NCI-H2081 treated with DMSO at 0.1 percent for 48 hours (cell line): ENCODE measurements at regions not wholly inside any gene's neighbourhood (a gene's known extent, or its start where the extent isn't known, plus 50 kb on each side); places are given as distances from the start of the nearest gene placed in this dataset.

Experiments used
- DNase-seq: peaks from one replicate; lab custom pipeline; 2025; lab: John Stamatoyannopoulos, UW

DNA sequence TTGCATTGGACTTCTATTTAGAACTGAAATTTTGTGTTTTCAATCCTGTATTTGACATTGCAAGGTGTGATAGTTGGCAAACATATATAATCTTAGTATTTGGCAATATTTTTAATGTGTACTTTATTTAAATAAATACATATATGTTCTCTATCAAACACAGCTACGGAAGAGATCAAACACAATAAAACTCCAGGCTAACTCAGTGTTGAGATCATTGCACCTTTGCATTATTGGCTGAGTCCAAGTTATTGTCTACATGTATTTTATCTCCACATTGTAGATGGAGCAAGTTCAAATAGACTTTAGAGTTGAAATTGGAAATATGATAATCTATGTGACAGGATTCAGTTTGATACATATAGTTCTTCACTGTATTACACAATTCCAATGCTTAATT is 176.7 kb downstream of the ST6GAL2 start:
- DNase-seq: no peak

DNA sequence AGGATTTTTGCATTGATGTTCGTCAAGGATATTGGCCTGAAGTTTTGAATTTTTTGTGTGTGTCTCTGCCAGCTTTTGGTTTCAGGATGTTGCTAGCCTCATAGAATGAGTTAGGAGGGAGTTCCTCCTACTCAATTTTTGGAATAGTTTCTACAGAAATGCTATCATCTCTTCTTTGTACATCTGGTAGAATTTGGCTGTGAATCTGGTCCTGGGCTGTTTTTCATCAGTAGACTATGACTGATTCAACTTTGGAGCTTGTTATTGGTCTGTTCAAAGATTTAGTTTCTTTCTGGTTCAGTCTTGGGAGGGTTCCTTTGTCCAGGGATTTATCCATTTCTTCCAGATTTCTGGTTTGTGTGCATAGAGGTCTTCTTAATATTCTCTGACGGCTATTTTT is 166.7 kb downstream of the ST6GAL2 start:
- DNase-seq: no peak

DNA sequence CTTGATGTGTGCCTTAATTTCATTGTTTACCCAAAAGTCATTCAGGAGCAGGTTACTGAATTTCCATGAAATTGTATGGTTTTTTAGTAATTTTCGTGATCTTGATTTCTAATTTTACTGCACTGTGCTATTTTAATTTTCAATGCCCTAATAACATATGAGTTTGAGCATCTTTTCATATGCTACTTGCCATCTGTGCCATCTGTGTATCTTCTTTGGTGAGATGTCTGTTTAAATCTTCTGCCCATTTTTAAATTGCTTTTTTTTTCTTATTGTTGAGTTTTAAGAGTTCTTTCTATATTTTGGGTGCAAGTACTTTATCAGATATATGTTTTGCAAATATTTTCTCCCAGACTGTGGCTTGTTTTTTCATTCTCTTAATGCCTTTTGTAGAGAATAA is 165.9 kb downstream of the ST6GAL2 start:
- DNase-seq: no peak

DNA sequence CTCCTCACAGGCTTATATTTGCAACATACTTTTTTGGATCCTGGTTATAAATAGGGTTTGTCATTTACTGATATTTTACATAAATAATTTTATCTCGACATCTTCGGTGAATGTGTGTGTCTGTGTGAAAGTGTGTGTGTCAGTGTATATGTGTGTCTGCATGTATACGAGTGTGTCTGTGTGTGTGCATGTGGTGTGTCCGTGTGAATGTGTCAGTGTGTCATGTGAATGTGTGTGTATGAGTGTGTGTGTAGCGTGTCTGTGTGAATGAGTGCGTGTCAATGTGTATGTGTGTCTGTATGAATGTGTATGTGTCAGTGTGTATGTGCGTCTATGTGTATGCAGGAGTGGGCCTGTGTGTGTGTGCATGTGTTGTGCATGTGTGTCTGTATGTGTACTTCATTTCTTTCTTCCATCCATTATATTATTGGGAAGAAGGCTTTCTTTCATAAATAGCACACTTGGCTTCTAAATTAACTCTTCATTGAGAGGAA is 161.6 kb downstream of the ST6GAL2 start:
- no peak for DNase-seq

DNA sequence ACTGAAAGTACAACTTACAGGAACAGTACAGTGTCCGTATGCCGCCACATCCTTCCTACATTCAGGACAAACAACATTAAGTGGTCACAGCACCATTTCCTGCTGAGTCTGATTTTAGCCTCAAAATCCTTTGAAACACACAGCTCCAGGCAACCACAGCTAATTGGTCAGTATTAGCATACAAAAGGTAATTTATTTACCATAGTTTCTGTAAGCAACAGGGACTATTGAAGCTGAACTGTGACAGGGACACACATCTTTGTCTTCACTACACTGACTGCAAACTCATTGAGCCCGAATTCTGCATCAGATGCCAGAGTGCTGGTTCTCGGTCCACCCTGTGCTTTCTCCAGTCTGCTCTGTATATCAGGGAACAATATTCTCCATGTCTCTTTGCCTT is 151.8 kb downstream of the ST6GAL2 start:
- no peak for DNase-seq

DNA sequence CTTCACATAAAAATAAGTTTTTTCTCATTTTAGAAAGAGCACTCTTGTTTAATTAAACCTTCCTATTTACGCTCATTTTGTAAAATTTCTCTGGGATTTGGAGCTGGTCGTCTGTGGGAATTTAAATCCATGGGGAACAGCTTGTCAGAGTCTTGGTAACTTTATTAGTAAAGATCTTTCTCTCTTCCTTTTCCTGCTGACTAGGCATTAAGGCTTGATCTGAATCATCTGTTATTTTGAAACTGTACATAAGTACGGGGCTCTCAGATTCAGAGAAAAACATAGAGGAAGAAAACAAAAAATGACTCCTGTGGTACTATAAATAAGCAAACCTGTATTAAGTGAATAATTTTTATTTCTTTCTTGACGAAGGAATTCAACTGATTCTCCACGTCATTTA is 150.2 kb downstream of the ST6GAL2 start:
- DNase-seq: no peak

DNA sequence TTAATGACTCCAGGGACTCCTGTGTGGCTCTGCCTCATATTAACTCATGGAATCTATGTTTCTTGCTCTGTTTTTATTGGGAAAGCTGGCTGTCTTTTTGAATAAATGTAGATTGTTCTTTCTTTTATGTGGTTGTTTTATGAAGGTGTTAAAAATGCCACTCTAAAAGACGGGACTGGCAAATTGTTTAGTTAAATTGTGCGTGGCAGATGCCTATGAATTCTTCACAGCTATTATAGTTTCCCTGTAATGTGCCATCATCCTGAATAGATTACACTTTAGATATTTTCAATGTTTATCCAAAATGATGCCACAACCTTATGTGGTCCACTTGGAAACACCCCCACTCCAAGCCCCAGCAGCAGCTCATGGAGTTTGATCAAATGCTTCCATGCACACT is 149.7 kb downstream of the ST6GAL2 start:
- no peak for DNase-seq

DNA sequence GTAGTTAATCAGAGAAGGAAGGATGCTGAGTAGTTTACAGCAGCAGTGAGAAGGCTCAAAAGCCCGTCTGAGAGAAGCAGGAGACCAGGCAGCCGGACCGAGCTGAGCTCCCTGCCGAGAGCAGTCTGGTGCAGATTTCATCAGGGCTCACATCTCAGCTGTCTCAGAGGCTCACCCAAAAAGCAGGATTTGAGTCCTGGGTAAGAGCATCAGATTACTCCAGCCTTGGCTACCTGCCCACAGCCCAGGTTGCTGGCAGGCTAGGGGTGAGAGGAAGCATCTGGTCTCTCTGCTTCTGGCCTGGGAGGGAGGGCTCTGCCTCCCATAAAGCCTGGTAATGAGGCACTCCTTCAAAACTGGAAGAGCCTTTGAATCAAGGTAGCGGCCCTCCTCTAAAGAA is 140.5 kb downstream of the ST6GAL2 start:
- DNase-seq: peak; percentile 55

DNA sequence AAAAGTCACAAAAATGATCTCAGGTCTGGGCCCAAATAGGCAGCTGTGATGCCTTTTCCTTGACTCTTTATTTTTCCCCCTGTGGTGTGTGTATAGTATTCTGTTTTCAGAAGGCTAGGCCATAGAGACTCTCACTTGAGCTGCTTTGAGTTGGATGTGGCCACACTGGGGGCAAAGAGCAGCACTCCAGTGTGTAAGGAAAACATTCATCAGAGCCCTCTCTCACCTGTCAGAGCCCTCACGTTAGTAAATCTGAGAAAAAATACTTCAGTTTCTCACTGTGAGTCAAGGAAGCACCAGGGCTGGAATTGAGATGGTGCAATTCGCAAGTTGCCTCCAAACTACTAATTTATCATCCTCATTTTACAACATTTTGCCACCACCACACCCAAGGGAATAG is 136.1 kb downstream of the ST6GAL2 start:
- no peak for DNase-seq
